DMS79 (cell line): ENCODE measurements at regions not wholly inside any gene's neighbourhood (a gene's known extent, or its start where the extent isn't known, plus 50 kb on each side); places are given as distances from the start of the nearest gene placed in this dataset.

Experiments
- DNase-seq: peaks from one replicate; lab custom pipeline; 2025; lab: John Stamatoyannopoulos, UW

DNA sequence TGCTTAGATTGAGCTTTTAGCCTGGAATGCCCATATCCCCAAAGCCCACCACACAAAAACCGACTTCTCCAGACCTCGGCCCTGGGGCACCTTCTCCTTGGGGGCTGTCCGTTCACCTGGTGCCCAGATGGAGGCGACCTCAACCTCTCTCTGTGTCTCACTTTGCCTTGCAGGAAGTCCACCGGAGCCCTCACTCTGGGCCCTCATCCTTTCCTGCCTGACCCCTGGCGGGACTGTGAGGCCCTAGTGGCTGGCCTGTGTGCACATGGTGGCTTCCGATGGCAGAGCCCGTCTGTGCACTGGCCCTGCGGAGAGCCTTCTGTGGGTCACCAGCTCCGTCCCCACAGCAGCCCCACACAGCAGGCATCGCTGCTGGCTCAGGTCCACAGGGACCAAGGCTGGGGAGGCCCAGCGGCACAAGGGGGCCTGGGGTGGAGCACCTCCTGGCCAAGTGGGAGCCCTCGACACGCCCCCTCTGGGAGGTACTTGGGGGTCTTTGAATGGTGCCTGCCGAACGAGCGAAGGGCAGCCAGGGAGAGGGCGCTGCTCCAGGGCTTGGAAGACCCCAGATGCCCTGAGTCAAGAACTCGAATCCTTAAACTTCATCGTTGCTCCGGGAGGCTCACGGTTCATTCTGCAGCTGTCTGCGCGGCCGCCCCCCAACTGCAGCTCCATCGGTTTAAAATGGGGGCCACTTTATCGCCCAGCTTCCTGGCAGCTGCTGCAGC lies 97.2 kb upstream of the ADRA2C start:
- no peak for DNase-seq

DNA sequence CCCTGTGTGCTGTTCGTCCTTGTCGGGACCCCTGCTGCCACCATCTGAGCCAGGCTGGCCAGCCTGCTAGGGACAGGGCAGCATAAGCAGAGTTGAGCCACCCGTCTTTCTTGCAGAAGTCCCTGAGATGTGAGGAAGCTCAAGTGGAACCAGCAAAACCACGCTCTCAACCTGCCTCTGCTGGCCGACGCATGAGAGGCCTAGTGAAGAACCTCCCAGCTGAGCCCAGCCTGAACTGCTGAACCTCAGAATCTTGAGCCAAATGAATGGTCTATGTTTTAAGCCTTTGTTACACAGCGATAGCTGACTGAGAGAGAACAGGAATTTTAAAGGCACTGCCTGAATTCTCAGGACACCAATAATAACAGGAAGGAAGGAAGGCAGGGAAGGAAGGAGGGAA lies 98.9 kb upstream of the ADRA2C start:
- DNase-seq: no peak

DNA sequence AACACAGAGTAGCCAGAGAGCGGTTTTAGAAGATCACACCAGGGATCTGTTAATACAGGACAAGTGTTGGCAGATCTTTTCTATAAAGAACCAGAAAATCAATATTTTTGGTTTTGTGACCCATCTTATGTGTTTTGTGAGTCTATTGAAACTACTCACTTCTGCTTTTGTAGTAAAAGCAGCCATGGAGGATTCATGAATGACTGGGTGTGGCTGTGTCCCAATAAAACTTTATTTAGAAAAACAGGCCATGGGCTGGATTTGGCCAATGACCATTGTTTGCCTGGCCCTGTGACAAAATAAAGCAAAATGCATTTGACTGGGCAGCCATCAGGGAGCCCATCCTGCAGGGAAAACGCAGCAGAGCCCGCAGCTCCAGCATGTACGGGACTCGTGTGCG lies 99.9 kb upstream of the ADRA2C start:
- no peak for DNase-seq

DNA sequence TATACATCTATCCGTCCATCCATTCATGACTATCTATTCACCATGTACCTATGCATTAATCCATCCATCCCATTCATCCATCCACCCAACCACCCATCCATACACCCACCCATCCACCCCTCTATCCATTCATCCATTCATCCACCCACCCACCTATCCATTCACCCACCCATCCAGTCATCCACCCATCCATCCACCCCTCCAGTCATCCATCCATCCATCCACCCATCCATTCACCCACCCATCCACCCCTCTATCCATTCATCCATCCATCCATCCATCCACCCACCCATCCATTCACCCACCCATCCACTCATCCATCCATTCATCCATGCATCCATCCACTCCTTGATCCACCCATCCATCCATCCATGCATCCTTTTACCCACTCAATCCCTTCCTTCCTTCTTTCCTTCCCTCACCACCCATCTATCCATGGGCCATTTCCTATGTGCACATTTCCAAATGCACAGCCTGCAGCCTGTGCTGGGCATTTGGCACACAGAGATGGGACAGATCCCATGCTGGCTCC lies 100.8 kb upstream of the ADRA2C start:
- DNase-seq: no peak

DNA sequence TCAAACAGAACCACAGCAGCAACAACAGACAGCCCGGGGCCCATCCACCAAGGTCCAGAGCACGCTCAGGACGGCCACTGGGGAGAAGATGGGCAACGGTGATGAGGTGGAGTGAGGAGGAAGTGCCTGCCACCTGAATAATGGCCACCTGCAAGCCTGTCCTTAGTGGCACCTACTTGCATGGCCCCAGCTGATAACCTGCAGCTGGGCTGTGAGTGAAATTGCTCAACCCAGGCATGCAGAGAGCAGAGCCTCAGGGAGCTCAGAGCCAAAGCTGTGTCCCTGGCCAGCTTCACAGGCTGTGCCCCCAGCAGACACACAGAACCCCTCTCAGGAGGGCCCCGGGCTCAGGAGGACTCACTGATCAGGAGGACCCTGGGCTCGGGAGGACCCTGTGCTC lies 102.4 kb upstream of the ADRA2C start:
- DNase-seq: no peak

DNA sequence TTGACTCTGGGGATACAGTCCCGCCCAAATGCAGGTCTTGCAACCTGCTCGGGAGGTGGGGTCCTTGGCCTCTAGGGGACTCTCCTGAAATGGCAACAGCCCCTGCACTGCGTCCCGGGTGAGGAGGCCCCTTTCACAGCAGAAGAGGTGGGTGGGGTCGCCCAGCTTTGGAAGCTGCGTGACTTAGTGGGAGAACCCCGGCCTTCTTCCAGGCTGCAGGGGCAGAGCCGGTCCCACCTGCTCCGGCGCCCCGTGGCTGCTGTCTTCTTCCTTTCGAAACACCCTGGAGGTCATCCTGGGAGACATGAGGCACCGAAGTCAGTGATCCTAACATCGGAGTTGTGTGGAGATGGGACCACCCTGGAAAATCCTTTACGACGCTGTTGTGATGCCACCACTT lies 103.7 kb upstream of the ADRA2C start:
- no peak for DNase-seq

DNA sequence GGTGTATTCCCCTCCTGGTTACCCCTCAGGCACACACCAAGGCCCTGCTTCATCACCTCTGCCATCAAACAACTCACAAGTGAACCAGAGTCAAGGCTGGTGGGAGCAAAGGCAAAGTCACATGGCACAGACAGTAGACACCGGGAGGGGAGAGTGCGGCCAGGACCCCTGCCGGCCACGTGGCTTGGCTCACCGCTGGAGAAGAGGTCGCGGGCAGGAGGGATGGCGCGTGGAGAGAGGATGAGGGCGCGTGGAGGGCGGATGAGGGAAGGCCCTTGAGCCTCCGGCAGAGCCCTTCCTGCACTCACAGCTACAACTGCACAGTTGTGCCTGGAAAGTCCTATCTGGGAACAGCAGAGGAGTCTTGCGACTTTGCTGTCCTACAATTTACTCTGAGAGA lies 104.2 kb upstream of the ADRA2C start:
- DNase-seq: no peak

DNA sequence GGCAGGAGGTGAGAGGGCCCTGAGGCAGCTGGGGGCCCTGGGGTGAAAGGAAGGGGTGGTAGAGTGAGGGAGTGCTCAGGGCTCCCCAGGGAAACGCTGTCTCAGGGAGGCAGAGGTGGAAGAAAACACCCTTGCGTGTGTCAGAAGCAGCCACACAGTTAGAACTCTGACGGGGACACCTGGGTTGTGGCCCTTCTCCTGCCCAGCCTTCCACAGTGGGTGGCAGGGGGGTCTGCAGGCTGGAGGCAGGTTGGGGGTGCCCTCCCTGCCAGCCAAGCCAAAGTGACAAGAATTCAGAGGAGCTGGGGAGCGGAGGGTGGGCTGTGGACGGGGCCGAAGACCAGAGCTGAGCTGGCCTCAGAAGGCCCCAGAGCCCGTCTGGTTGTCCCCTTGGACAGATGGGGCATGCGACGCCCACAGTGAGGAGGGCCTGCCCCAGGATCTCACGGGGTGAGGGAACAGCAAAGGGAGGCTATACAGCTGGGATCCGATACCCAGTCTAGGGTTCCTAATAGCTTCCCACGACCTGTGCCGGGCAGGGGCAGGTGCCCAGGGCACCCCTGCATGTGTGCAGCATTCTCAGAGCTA lies 105.2 kb upstream of the ADRA2C start:
- no peak for DNase-seq

DNA sequence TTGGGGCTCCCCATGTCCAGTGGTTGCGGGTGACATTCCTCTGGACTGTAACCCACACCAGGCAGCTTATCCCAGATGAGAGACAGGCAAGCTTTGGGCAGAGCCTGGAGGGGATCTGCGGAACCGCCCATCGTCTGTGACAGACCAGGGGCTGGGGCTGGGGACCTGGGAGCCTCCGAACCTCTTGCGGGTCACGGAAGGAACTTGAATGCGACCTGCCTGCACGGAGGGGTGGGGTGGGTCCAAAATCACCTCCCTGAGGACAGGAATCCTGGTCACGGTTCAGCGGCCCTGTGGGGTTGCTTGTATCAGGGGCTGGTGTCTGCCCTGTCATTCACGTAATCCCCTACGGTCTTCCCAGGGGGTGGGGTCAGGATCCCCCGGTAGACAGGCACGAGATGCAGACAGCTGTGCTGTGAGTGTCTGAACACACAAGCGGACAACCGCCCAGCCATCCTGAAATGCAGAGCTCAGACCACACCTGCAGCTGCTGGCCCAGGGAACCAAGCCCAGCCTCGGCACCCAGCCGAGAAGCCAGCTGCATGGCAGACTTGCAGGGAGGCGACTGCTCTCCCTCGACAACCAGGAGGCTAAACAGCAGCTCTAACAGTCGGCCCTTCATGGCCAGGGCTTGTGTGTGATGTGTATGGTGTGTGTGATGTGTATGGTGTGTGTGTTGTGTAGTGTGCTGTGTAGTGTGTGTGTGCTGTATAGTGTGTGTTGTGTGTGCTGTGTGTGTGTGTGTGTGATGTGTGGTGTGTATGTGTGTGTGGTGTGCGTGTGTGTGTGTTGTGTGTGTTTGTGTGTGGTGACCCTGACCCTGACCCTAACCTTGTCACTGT lies 105.9 kb upstream of the ADRA2C start:
- peak; percentile 11 for DNase-seq

DNA sequence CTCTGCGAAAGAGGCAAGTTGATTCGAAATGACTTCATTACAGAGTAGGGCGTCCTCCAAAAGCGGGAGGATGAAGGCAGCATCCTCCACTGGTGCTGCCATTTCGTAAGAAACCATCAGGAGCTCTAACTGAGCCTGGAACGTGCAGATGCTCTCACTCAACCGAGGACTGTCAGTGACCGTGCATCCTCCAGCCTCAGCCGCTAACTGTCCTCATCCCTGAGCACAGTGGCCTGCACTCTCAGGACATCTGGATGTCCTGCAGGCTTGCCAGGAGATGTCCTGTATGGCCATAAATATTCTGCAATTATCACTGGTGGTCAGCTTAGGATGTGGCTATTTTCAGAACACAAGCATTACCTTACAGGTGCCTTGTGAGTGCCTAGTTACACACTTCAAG lies 107.1 kb upstream of the ADRA2C start:
- no peak for DNase-seq

DNA sequence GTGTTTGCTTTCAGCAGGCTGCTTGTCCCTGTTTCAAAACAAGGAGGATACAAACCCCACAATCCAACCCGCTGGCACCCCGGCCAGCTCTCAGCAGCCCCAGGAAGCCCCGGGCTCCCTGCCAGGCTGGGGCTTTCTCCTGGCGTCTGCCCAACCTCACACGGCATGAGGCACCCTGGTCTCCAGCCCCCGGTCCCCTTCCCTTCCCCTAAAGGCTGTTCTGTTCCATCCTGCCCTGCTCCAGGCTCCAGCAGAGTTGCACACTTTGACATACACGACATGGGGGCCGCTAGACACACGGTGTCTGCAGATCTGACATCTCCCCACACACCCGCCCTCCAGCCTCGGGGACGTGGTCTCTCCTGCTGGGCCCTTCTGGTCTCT lies 107.7 kb upstream of the ADRA2C start:
- DNase-seq: no peak

DNA sequence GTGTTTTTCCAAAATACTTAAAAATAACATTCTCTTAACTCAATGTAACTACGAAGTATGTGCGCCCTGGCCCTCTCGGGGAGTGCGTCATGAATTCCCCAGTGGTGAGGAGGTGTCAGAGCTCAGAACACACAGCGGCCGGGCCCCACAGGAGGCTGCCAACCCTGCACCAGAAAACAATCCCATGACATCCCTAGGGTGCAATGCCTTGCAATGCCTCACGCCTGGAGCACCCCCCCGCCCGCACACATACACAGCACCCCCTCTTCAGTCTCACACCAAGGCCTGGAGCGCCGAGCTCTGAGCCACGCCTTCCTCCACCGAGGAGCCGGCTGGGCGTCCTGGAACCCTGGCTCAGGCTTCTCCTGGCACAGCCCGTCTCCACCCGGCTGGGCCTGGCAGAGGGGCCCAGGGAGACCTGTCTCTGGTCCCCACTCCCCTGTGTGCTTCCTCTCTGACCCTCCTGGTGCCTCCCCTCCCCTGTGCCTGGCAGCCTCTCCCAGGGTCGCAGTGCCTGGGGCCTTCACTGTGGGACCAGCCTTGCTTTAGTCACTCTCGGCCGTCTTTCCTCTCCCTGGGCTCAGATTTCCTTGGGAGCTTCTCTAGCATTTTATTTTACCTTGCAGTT lies 108.2 kb upstream of the ADRA2C start:
- DNase-seq: no peak

DNA sequence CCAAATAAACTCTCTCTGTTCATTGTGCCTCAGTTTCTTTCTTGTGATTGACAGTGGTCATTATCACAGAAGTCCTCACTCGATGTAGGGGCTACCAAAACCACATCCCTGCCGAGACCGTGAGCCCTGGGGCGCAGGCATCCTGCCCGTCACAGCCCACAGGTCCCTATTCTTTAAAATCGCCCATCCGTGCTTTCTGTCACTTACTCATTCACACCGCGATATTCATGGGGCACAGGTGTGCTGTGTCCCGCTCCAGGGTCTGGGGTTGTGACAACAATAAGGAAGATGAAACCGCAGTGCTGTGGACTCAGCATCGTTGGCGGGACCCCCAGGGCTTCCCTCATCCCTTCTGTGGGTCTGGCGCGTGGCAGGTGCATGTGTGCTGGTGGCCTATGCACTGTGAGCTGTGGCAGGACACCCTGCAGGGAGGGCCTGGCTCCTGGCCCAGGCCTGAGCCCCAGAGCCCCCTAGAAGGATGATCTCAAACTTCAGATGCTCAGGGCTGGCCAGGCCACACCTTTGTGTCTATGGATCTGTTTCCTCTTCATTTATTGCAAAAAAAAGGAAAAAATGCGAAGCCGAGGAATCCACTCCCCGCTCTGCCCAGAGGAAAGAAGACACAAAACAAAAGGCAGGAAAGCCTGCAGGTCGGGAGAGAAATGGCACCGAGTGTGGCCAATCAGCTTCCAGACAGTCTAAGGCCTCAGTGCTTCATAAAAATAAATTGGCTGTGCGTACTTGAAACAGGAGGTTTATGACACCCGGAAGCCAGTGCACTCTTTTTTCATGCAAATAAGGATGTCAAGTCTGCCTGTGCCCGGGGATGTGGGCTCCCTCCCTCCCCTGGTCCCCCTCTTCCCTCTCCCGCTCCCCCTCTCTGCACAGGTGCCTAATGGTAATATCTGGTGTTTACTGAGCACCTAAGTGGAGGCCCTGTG lies 109.5 kb upstream of the ADRA2C start:
- peak; percentile 38 for DNase-seq

DNA sequence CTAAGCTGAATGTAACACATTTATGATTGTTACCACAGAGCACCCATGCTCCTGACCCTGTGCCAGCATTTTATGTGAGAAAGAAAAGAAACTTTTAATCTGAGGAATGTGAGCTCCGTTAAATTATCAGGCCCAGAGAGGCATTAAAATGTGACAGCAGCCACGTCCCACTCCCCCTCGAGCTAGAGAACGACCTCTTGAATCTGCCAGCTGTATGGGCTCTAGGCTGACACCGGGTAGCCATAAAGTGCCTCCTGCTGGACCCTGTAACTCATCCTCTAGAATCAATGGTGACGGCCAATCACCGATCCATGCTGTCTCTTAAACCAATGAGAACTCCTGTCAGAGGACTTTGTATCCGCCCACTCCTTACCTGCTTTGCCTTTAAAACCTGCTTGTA lies 110.2 kb upstream of the ADRA2C start:
- peak; percentile 32 for DNase-seq

DNA sequence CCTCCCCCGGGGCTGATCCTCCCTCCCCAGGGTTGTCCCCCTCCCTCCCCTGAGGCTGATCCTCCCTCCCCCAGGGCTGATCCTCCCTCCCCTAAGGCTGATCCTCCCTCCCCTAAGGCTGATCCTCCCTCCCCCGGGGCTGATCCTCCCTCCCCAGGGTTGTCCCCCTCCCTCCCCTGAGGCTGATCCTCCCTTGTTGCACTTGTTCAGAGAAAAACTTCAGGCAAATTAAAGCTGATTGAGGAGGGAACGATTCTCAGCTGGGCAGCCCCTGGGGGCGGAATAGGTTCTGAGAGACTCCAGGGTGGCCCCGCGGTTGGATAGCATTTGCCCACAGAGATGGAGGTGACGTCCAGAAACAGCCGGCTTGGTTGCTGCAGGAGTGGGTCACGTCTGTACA lies 110.7 kb upstream of the ADRA2C start:
- no peak for DNase-seq

DNA sequence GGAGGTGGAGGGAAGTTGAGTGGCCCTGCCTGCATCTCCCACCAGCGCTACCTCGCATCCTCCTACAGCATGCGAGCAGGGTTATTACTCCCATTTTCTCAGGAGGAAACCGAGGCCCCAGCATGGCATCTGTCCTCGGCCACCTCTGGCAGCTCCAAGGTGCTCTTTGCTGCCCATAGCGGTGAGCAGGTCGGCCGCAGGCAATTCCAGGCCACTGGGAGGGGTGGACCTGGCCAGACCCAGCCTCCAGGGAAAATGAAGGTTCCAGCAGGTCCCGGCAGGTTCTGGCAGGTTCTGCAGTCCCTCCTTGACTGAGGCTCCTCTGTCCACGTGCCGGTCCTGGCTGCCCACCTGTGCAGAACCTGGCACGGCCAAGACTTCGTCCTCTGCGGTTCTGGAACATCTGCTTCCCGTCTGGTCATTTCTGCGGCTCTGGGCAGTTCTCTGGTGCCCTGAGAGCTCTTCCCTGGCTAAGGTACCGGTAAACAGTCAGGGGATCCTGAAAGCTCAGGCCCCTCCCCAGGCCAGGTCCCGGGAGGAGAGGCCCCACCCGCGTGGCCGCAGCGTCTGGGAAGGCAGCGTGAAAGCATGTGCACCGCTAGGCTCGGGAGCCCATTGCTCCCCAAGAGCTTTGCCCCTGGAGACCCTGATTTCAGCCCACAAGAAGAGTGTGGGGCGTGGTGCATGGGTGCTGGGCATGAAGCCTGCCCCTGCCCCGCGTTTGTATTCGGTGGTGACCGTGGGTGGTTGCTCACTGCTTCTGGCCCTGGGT lies 112.0 kb upstream of the ADRA2C start:
- DNase-seq: no peak

DNA sequence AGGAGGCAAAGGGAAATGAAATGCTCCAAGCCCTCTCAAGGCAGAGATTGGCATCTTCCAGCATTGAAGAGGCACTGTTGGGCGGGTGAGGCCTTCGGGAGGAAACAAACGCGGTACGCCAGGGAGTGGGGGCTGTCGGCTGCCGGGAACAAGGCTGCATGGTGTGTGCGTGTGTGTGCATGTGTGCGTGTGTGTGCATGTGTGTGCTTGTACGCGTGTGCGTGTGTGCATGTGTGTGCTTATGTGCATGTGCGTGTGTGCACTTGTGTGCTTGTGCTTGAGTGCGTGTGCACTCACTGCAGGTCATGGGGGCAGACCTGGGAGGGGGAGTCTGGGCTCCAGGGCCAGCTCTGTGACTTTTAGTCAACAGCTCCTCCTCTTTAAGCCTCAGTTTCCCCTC lies 113.6 kb upstream of the ADRA2C start:
- no peak for DNase-seq

DNA sequence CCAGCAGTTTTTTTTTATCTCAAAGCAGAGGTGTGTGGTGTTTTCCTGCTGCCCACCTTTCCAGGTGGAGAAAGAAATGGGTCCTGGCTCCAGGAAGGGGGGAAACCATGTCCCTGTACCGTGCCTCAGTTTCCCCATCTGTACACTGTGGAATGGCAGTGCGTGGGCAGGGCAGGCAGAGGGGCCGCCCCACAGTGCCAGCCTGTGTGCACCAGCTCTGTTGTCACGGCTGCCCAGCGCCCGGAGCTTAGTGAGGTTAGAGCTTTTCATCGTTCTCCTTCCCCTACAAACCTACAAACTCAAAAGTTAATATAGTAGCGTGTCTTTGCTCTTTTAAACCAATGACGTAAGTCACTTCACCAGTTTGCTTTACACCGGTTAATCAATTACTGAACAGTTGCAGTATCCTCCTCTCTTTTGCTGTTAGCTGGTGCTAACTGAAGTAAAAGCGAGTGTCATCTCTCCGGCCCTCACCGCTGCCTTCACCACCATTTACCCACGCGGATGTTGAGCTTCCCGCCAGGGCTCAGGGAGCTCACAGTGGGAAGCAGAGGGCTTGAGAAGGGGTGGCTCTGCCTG lies 114.8 kb upstream of the ADRA2C start:
- DNase-seq: no peak

DNA sequence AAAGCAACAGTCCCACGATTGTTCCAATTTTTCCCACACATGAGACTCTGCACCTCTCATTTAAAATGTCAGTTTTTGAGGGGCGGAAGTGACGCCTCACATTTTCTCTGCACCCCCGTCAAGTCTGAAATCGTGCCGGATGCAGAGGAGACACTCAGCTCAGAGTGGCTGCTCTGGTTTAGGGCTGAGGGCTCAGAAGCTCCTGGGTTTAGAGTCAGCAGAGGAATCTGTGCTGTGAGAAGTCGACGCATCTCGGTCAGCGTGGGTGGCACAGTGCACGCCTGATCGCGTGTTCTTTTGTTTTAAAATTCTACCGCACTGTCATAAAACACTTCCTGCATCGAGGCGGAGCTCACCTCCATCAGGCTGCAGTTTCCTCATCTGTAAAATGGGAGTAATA lies 116.7 kb upstream of the ADRA2C start:
- DNase-seq: no peak

DNA sequence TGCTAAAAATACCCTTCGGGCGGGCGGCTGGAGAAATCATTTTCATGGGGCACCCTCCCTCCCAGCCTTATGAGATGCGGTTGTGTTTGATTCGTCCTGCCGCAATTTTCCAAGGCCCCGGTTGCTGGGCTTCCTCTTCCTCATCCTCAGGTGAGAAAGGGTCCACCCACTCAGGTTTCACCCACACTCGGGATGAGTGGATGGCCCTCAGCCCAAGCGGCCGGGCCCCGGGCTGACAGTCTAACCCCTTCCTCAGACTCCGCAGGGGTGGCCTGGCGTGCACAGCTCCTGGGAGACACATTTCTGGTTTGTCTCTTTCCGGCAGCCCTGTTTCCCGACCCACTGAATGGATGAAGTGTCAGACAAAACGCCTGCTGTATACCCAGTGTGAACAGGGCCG lies 116.5 kb upstream of the LRPAP1 start:
- DNase-seq: no peak
